Suprapubic skin (tissue), 4 donors: ENCODE measurements at regions not wholly inside any gene's neighbourhood (a gene's known extent, or its start where the extent isn't known, plus 50 kb on each side); places are given as distances from the start of the nearest gene placed in this dataset.

Experiments
- DNase-seq, 2 donors: peaks; one replicate each; pipeline ENCODE4 v3.0.0-alpha.2; 2019; ENCODE audit warnings: low spot score in 2 of 2
- H3K27ac ChIP-seq: fragments of 200-600 bp; sonication (generic); one replicate; pipeline ENCODE4 v1.5.1; 2019
- H3K27me3 ChIP-seq: fragments of 200-600 bp; sonication (generic); one replicate; pipeline ENCODE4 v1.5.1; 2019
- H3K36me3 ChIP-seq: fragments of 200-600 bp; sonication (generic); one replicate; pipeline ENCODE4 v1.5.1; 2019
- H3K4me1 ChIP-seq: fragments of 200-600 bp; sonication (generic); one replicate; pipeline ENCODE4 v1.5.1; 2019
- H3K4me3 ChIP-seq: fragments of 200-600 bp; sonication (generic); one replicate; pipeline ENCODE4 v1.5.1; 2019; ENCODE audit warnings: mild to moderate bottlenecking
- H3K9me3 ChIP-seq: fragments of 200-600 bp; sonication (generic); one replicate; pipeline ENCODE4 v1.5.1; 2019
- CTCF ChIP-seq, 2 donors: fragments of 200-600 bp in 1 of 2; fragments of 450-650 bp in 1 of 2; sonication (generic) in 1 of 2; IDR thresholded peaks; one replicate each; pipeline ENCODE4 v1.5.1; 2016 to 2019; ENCODE audit warnings: antibody characterized with exemption in 2 of 2, mild to moderate bottlenecking in 1 of 2, moderate library complexity in 1 of 2
- EP300 ChIP-seq: sonication (generic); formaldehyde crosslinking; IDR thresholded peaks from one replicate; pipeline ENCODE4 v1.6.1; 2017; ENCODE audit warnings: antibody characterized with exemption
- POLR2A ChIP-seq, 2 donors: fragments of 450-650 bp; IDR thresholded peaks; one replicate each; pipeline ENCODE4 v1.6.1; 2017; ENCODE audit warnings: antibody characterized with exemption in 2 of 2, mild to moderate bottlenecking in 2 of 2, moderate library complexity in 2 of 2
- POLR2AphosphoS5 ChIP-seq, 3 donors: sonication (generic); formaldehyde crosslinking; IDR thresholded peaks; one replicate each; pipeline ENCODE4 v1.6.1; 2017; ENCODE audit warnings: antibody characterized with exemption in 3 of 3
- WGBS: methylation state at CpG from one replicate; pipeline ENCODE4 v1.1.5; 2018; 5-methylcytosine and 5-hydroxymethylcytosine counted together

DNA sequence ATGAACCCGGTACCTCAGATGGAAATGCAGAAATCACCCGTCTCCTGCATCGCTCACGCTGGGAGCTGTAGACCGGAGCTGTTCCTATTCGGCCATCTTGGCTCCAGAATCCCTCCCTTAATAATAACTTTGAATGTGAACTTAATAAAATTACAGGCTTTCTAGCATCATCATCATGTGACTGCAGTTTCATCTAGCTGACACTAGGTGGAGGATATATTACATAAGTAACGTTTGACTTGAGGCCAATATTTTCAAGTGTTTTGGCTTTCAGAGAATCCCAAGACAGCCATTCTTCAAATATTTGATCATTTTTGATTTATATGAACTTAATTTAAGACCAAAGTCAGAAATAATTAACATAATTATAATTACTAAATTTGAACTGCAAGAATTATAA, 474.9 kb upstream of the CDH10 start:
- no peaks in the 10 kb centered on the region for H3K27me3 ChIP-seq
- no peaks in the 10 kb centered on the region for H3K9me3 ChIP-seq
- no peaks in the 10 kb centered on the region for H3K36me3 ChIP-seq
- 85% methylated on average over 7 of the region's 7 CpGs for WGBS
- TF ChIP-seq EP300 (no peak), CTCF (IDR thresholded peaks at IDR 0.05) (no peak), POLR2A (IDR thresholded peaks at IDR 0.05) (no peak), POLR2AphosphoS5 (IDR thresholded peaks at IDR 0.05) (no peak)
- no peaks in the 10 kb centered on the region for H3K4me1 ChIP-seq
- no peak overlapping the region for H3K27ac ChIP-seq
- no peak overlapping the region for H3K4me3 ChIP-seq
- no peak for DNase-seq

GRCh38 chr5:25107853-25108252, 463.1 kb upstream of the CDH10 start:
- H3K4me3 ChIP-seq, result no peak overlapping the region
- WGBS, result 65% methylated on average over 4 of the region's 4 CpGs
- H3K4me1 ChIP-seq, result no peaks in the 10 kb centered on the region
- peaks cover 2% of the 10 kb centered on the region for H3K9me3 ChIP-seq
- no peak overlapping the region for H3K27ac ChIP-seq
- H3K27me3 ChIP-seq, result no peaks in the 10 kb centered on the region
- DNase-seq, result no peak
- no peaks in the 10 kb centered on the region for H3K36me3 ChIP-seq
- TF ChIP-seq POLR2AphosphoS5 (IDR thresholded peaks at IDR 0.05) (no peak), EP300 (no peak), POLR2A (IDR thresholded peaks at IDR 0.05) (no peak), CTCF (IDR thresholded peaks at IDR 0.05) (no peak)

- Histone ChIP-seq H3K4me1 (no peaks in the 10 kb centered on the region), H3K27me3 (no peaks in the 10 kb centered on the region), H3K9me3 (peaks cover 2% of the 10 kb centered on the region), H3K4me3 (no peak overlapping the region), H3K27ac (no peak overlapping the region), H3K36me3 (no peaks in the 10 kb centered on the region)
- 81% methylated on average over 3 of the region's 3 CpGs for WGBS
- no peak for TF ChIP-seq POLR2A (IDR thresholded peaks at IDR 0.05)
- TF ChIP-seq CTCF (IDR thresholded peaks at IDR 0.05), result no peak
- DNase-seq, result no peak
Measured at GRCh38 chr5:25099538-25099937, 454.8 kb upstream of the CDH10 start.

DNA sequence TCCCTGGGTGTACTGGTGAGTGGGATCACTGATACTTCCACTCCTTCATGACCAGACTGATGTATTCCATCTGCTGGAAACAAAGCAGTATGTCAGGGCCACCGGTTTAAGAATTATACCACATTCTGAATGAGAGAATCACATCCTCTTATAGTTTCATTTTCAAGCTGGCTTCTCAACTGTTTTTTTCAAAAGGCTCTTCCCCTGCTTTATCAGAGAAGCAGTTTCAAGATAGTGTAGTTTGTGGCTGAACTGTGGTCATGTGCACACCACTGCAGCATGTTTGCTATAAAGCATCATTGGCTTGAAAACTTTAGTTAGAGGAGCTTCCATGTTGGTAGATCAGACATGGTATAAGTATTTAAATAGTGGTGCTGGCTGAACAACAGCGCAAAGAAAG, 450.5 kb upstream of the CDH10 start:
- no peak for DNase-seq
- WGBS, result 91% methylated on average over 2 of the region's 2 CpGs
- Histone ChIP-seq H3K36me3 (no peaks in the 10 kb centered on the region), H3K27me3 (no peaks in the 10 kb centered on the region), H3K27ac (no peak overlapping the region), H3K4me1 (no peaks in the 10 kb centered on the region), H3K9me3 (no peaks in the 10 kb centered on the region), H3K4me3 (no peak overlapping the region)
- TF ChIP-seq POLR2A (IDR thresholded peaks at IDR 0.05) (no peak), EP300 (no peak), POLR2AphosphoS5 (IDR thresholded peaks at IDR 0.05) (no peak), CTCF (IDR thresholded peaks at IDR 0.05) (no peak)

DNA sequence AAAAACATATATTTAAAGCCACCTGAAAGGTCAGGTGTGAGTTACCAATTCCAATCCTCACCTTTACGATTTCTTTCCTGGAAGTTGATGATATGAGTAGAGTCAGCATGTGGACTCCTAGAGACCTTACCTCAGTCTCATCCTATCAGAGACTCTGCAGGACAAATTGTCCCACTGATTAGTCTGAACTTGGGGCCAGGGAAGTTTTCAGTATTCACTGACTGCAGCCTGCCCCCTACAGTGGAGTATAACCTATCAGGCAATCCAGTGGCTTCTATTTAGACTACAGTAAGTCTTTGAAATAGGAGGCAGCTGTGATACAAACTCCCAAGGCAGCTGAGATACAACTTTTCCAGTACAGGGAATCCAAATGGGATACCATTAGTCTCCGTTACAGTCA, 449.4 kb upstream of the CDH10 start:
- no peaks in the 10 kb centered on the region for H3K4me1 ChIP-seq
- no peaks in the 10 kb centered on the region for H3K27me3 ChIP-seq
- H3K4me3 ChIP-seq, result no peak overlapping the region
- TF ChIP-seq POLR2A (IDR thresholded peaks at IDR 0.05) (no peak), CTCF (IDR thresholded peaks at IDR 0.05) (no peak), POLR2AphosphoS5 (IDR thresholded peaks at IDR 0.05) (no peak), EP300 (no peak)
- no peak overlapping the region for H3K27ac ChIP-seq
- no peaks in the 10 kb centered on the region for H3K9me3 ChIP-seq
- no peaks in the 10 kb centered on the region for H3K36me3 ChIP-seq
- DNase-seq, result no peak
- 88% methylated on average over 2 of the region's 2 CpGs for WGBS
